SK-N-SH (cell line): ENCODE measurements at regions not wholly inside any gene's neighbourhood (a gene's known extent, or its start where the extent isn't known, plus 50 kb on each side); places are given as distances from the start of the nearest gene placed in this dataset.

ENCODE experiments used
- CTCF ChIA-PET: fragments of 300-600, 350-600 bp; formaldehyde crosslinking; extraction: SDS; loops from one replicate; lab custom pipeline; 2021; lab: Yijun Ruan, JAX
- POLR2A ChIA-PET: fragments of 350-600 bp; sonication (Branson Sonifier 250); formaldehyde crosslinking; extraction: SDS; loops from one replicate; lab custom pipeline; 2020; ENCODE audit warnings: antibody characterized with exemption, inconsistent platforms; lab: Yijun Ruan, JAX
- DNase-seq: peaks from one replicate; pipeline ENCODE4 v3.0.0; 2012
- H2AFZ ChIP-seq: fragments of 200-600 bp; sonication (generic); 2 replicates; pipeline ENCODE4 v1.8.1; 2016; ENCODE audit warnings: antibody characterized with exemption, mild to moderate bottlenecking, low read depth
- H3F3A ChIP-seq: fragments of 200-600 bp; sonication (generic); replicated peaks from 2 replicates; pipeline ENCODE3; 2016; ENCODE audit warnings: antibody characterized with exemption, mild to moderate bottlenecking; ENCODE audit not compliant: insufficient read depth
- H3K27ac ChIP-seq, 2 experiments: fragments of 200-500 bp in 1 of 2; fragments of 200-600 bp in 1 of 2; sonication (Bioruptor generic) in 1 of 2; sonication (generic), shearing (Covaris generic) in 1 of 2; 2 replicates each; pipeline versions ENCODE4 v1.5.1 to v1.6.1; 2014 to 2016; ENCODE audit warnings: low read depth in 2 of 2, inconsistent platforms in 1 of 2, low read length in 1 of 2, mild to moderate bottlenecking in 1 of 2, mixed read lengths in 1 of 2
- H3K27me3 ChIP-seq: fragments of 200-600 bp; sonication (generic), shearing (Covaris generic); 2 replicates; pipeline ENCODE4 v1.6.1; 2016; ENCODE audit warnings: mixed run types; ENCODE audit not compliant: insufficient read depth
- H3K36me3 ChIP-seq, 2 experiments: fragments of 200-500 bp in 1 of 2; fragments of 200-600 bp in 1 of 2; sonication (Bioruptor generic) in 1 of 2; sonication (generic) in 1 of 2; replicated peaks in 1 of 2; 2 replicates each; pipeline versions ENCODE3 to v1.5.1; 2014 to 2016; ENCODE audit warnings: low read length in 1 of 2, mild to moderate bottlenecking in 1 of 2; ENCODE audit not compliant: insufficient read depth in 2 of 2, control insufficient read depth in 1 of 2
- H3K4me1 ChIP-seq, 2 experiments: fragments of 200-500 bp in 1 of 2; fragments of 200-600 bp in 1 of 2; sonication (Bioruptor generic) in 1 of 2; sonication (generic), shearing (Covaris generic) in 1 of 2; 2 replicates each; pipeline versions ENCODE4 v1.5.1 to v1.6.1; 2014 to 2016; ENCODE audit warnings: low read depth in 1 of 2, low read length in 1 of 2, mixed run types in 1 of 2; ENCODE audit not compliant: insufficient read depth in 2 of 2, control insufficient read depth in 1 of 2
- H3K4me2 ChIP-seq: fragments of 200-600 bp; sonication (generic), shearing (Covaris generic); 2 replicates; pipeline ENCODE4 v1.6.1; 2017; ENCODE audit warnings: mixed run types
- H3K4me3 ChIP-seq, 2 experiments: fragments of 200-500 bp in 1 of 2; fragments of 200-600 bp in 1 of 2; sonication (Bioruptor generic) in 1 of 2; sonication (generic), shearing (Covaris generic) in 1 of 2; 2 replicates each; pipeline versions ENCODE4 v1.5.1 to v1.8.1; 2014 to 2016; ENCODE audit warnings: low read depth in 2 of 2, inconsistent platforms in 1 of 2, low read length in 1 of 2, mild to moderate bottlenecking in 1 of 2, mixed read lengths in 1 of 2, moderate library complexity in 1 of 2
- H3K79me2 ChIP-seq: fragments of 200-600 bp; sonication (generic); 2 replicates; pipeline ENCODE4 v1.8.1; 2017; ENCODE audit warnings: mild to moderate bottlenecking; ENCODE audit not compliant: insufficient read depth
- H3K9ac ChIP-seq: fragments of 200-600 bp; sonication (generic); 2 replicates; pipeline ENCODE4 v1.6.1; 2017; ENCODE audit warnings: mixed run types
- H3K9me2 ChIP-seq: fragments of 200-600 bp; sonication (generic); 2 replicates; pipeline ENCODE4 v1.6.1; 2017; ENCODE audit warnings: mixed run types
- H3K9me3 ChIP-seq: fragments of 200-600 bp; sonication (generic); 2 replicates; pipeline ENCODE4 v1.6.1; 2017; ENCODE audit warnings: mixed run types, mild to moderate bottlenecking, moderate library complexity
- H4K20me1 ChIP-seq: fragments of 200-600 bp; sonication (generic); 2 replicates; pipeline ENCODE4 v1.6.1; 2017; ENCODE audit warnings: mild to moderate bottlenecking, mixed run types; ENCODE audit not compliant: insufficient read depth
- CHD2 ChIP-seq: fragments of 150-350 bp; IDR thresholded peaks from 2 replicates; pipeline ENCODE4 v1.6.1; 2018; ENCODE audit warnings: low read length; ENCODE audit not compliant: partially characterized antibody
- FOSL2 ChIP-seq: IDR thresholded peaks from 2 replicates; pipeline ENCODE4 v1.4.0; 2012; ENCODE audit warnings: low read depth, mild to moderate bottlenecking, moderate library complexity, borderline replicate concordance
- GABPA ChIP-seq: IDR thresholded peaks from 2 replicates; pipeline ENCODE4 v1.4.0; 2012; ENCODE audit warnings: low read depth, mild to moderate bottlenecking
- GATA2 ChIP-seq: sonication (generic); formaldehyde crosslinking; IDR thresholded peaks from 2 replicates; pipeline ENCODE4 v1.5.0; 2020; ENCODE audit warnings: mild to moderate bottlenecking, missing genetic modification reagents
- MEF2A ChIP-seq: IDR thresholded peaks from 2 replicates; pipeline ENCODE4 v1.4.0; 2012; ENCODE audit warnings: low read depth, borderline replicate concordance
- NFIC ChIP-seq: IDR thresholded peaks from 2 replicates; pipeline ENCODE4 v1.4.0; 2012; ENCODE audit warnings: borderline replicate concordance
- NRF1 ChIP-seq: IDR thresholded peaks from 2 replicates; pipeline ENCODE4 v1.6.1; 2012; ENCODE audit warnings: low read depth, mild to moderate bottlenecking, low read length
- RAD21 ChIP-seq: IDR thresholded peaks from 2 replicates; pipeline ENCODE4 v1.6.1; 2012; ENCODE audit warnings: mild to moderate bottlenecking, low read length
- RCOR1 ChIP-seq: fragments of 150-350 bp; IDR thresholded peaks from 2 replicates; pipeline ENCODE4 v1.6.1; 2017; ENCODE audit warnings: antibody characterized with exemption, low read length
- RFX5 ChIP-seq: IDR thresholded peaks from 2 replicates; pipeline ENCODE4 v1.6.1; 2012; ENCODE audit warnings: mild to moderate bottlenecking, improper control_type of control experiment, low read length
- RXRA ChIP-seq: IDR thresholded peaks from 2 replicates; pipeline ENCODE4 v1.4.0; 2012; ENCODE audit warnings: low read depth, mild to moderate bottlenecking, borderline replicate concordance
- SMC3 ChIP-seq: IDR thresholded peaks from 2 replicates; pipeline ENCODE4 v1.6.1; 2012; ENCODE audit warnings: low read depth, low read length, improper control_type of control experiment
- TAF1 ChIP-seq: IDR thresholded peaks from 2 replicates; pipeline ENCODE4 v1.6.1; 2012; ENCODE audit warnings: low read depth, mild to moderate bottlenecking, low read length, moderate library complexity, borderline replicate concordance
- TCF12 ChIP-seq: IDR thresholded peaks from 2 replicates; pipeline ENCODE4 v1.4.0; 2012
- WGBS: methylation state at CpG from one replicate; pipeline ENCODE4 v1.1.6; 2017; ENCODE audit warnings: low lambda C conversion rate; 5-methylcytosine and 5-hydroxymethylcytosine counted together
- TF ChIP-seq, protein P1 (sequence below): fragments of 150-350 bp; IDR thresholded peaks from 2 replicates; pipeline ENCODE4 v1.6.1; 2017; ENCODE audit warnings: antibody characterized with exemption, low read length, low read depth, borderline replicate concordance
- TF ChIP-seq, protein P2 (sequence below): IDR thresholded peaks from 2 replicates; pipeline ENCODE4 v1.4.0; 2012; ENCODE audit warnings: low read depth, borderline replicate concordance
- TF ChIP-seq, protein P3 (sequence below): IDR thresholded peaks from 2 replicates; pipeline ENCODE4 v1.4.0; 2012; ENCODE audit warnings: low read depth

DNA sequence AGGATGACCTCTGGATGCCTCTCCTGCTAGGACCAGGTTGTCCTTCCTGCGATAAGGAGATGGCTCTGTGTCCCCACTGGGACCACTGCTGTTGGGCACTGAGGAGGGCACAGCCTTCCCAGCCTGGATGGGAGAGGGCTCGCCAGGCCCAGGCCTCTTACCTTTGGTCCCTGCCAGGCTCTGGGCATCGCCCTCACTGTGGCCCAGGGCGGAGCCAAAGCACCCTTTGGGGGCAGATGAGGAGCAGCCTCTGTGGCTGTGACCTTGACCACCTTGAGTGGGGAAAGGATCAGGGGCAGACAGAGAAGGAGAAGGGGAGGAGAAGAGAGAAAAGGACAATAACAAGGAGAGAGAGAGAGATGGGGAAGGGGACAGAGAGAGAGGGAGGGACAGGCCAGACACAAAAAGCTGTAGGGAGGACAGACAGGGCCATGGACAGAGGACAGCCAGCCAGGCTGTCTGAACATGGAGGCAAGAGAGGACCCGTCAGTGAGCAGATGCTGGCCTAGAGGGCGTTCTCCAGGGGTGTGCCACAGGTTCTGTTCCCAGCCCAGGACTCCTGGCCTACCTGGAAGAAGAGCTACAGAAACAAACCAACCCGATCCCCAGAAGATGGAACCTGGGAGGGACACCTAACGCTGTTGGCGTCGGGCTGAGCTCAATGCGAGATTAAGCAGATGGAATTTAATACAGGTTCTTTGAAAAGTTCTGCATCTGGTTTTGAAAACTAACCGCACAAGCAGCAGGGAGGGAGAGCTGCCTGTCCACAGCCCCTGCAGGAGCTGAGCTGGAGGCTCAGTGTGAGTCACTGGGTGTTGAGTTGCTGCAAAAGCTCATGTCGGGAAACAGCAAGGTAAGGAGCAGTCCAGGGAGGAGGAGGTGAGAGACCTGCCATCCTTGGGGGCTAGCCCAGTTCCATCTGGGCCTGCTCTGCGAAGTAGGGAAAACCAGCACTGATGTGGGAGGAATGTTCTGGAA, 262.1 kb downstream of the PTPRU start:
- Histone ChIP-seq H3K9ac (no peak overlapping the region), H3K27me3 (no peaks in the 10 kb centered on the region), H3K4me1 (peaks cover 0 to 13% of the 10 kb centered on the region in 2 experiments; a peak in 1 of 4 replicates), H2AFZ (no peak overlapping the region), H3F3A (no peaks in the 10 kb centered on the region), H3K79me2 (no peaks in the 10 kb centered on the region), H3K4me2 (no peak overlapping the region), H3K9me2 (no peaks in the 10 kb centered on the region), H3K9me3 (no peaks in the 10 kb centered on the region), H4K20me1 (no peaks in the 10 kb centered on the region), H3K36me3 (no peaks in the 10 kb centered on the region), H3K4me3 (no peak overlapping the region), H3K27ac (no peak overlapping the region; a peak in 1 of 4 replicates)
- no peak for DNase-seq
- 57% methylated on average over 13 of the region's 14 CpGs for WGBS
- TF ChIP-seq GABPA (no peak), RFX5 (no peak), CHD2 (no peak), TCF12 (no peak), RCOR1 (no peak), NFIC (no peak), FOSL2 (no peak), RXRA (no peak), SMC3 (no peak), NRF1 (no peak), GATA2 (no peak), TAF1 (no peak), MEF2A (no peak), RAD21 (no peak)
- TF ChIP-seq, protein P1, sequence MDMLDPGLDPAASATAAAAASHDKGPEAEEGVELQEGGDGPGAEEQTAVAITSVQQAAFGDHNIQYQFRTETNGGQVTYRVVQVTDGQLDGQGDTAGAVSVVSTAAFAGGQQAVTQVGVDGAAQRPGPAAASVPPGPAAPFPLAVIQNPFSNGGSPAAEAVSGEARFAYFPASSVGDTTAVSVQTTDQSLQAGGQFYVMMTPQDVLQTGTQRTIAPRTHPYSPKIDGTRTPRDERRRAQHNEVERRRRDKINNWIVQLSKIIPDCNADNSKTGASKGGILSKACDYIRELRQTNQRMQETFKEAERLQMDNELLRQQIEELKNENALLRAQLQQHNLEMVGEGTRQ: no peak
- TF ChIP-seq, protein P2, sequence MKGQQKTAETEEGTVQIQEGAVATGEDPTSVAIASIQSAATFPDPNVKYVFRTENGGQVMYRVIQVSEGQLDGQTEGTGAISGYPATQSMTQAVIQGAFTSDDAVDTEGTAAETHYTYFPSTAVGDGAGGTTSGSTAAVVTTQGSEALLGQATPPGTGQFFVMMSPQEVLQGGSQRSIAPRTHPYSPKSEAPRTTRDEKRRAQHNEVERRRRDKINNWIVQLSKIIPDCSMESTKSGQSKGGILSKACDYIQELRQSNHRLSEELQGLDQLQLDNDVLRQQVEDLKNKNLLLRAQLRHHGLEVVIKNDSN: no peak
- TF ChIP-seq, protein P3, sequence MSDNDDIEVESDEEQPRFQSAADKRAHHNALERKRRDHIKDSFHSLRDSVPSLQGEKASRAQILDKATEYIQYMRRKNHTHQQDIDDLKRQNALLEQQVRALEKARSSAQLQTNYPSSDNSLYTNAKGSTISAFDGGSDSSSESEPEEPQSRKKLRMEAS: no peak
- ChIA-PET CTCF (interaction anchor here (0.8 to 2.1 kb wide), 4 partner anchors 13 to 26 kb away, joined by 3 to 5 read pairs (median 4); no protein-coding TSS in a partner anchor), POLR2A (interaction anchor here (0.6 kb wide), 1 partner anchor 211 kb away, joined by 3 read pairs; no protein-coding TSS in a partner anchor)
